ENCODE measurements at regions not wholly inside any gene's neighbourhood (a gene's known extent, or its start where the extent isn't known, plus 50 kb on each side); places are given as distances from the start of the nearest gene placed in this dataset.

DNA sequence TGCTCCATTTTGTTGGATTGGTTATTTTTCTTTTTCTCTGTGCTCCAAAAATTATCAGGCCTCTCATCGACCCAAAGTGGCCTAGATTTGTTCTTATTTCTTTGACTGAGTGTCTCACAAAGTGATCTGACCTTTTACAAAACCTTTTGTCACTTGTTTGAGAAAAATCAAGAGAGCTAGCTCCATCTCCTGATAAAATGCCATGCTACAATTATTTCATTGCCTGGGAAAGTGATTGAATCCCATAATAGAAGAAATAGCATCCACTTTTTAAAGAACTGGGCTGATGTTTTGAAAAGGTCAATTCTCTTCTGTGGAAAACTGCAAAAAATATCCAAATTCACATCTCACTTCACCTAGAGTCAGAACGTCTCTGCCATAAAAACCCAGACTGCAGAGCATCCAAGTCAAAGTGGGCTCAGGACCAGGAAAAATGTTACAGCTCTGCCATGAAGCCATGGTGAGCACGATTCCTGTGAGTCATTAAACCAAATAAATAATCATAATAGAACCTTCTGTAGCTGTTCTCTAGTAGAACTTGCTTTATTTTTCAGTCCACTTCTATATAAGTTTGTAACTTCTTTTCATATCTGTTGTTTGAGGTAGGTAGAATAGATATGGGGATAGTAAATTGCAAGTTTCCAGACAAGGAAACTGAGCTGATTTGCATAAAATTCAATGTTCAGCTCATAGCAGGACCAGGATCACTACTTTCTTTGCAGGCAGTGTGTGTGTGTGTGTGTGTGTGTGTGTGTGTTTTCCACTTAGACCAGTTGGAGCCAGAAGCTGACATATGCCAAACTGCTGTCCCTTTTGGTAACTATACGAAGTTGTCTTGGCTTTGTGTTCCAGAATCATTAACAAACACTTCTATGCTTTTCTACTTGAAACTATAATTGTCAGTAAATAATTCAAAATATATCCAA lies 632.5 kb upstream of the ANKRD30A start:
- H3K9me3 ChIP-seq (ENCODE audit: insufficient read depth in 2 of 2, low read depth in 1 of 2, low read length in 1 of 2): no peaks in the 10 kb centered on the region
- no peak overlapping the region for H2BK12ac ChIP-seq (ENCODE audit: low read depth, low read length)
- H2BK15ac ChIP-seq (ENCODE audit: low read length): no peak overlapping the region
- H3K36me3 ChIP-seq (ENCODE audit: control insufficient read depth in 2 of 4, insufficient read depth in 4 of 4, low read length in 3 of 4): no peaks in the 10 kb centered on the region
- H2BK120ac ChIP-seq (replicated peaks; ENCODE audit: low read depth, low read length): no peak overlapping the region
- H3K23me2 ChIP-seq (ENCODE audit: low read depth, low read length): no peaks in the 10 kb centered on the region
- no peak overlapping the region for H2AFZ ChIP-seq (ENCODE audit: low read length)
- TF ChIP-seq SAP30 (IDR thresholded peaks at IDR 0.05; ENCODE audit: insufficient read depth, insufficient replicate concordance, low read length): no peak
- no peak for TF ChIP-seq RBBP5 (IDR thresholded peaks at IDR 0.05; ENCODE audit: borderline replicate concordance, low read depth, low read length)
- TF ChIP-seq CBX5 (IDR thresholded peaks at IDR 0.05; ENCODE audit: low read depth, low read length): no peak
- no peak overlapping the region for H3K23ac ChIP-seq (ENCODE audit: insufficient read length)
- no peak overlapping the region for H4K8ac ChIP-seq (ENCODE audit: extremely low read depth, insufficient read depth, low read length)
- H3K14ac ChIP-seq (ENCODE audit: insufficient read length): no peak overlapping the region
- no peak overlapping the region for H4K5ac ChIP-seq (ENCODE audit: insufficient read length, low read depth, low read length)
- H3K4ac ChIP-seq (replicated peaks; ENCODE audit: insufficient read length, low read depth, low read length): no peak overlapping the region
- no peaks in the 10 kb centered on the region for H3K79me2 ChIP-seq (ENCODE audit: control insufficient read depth in 1 of 2, insufficient read depth in 2 of 2, low read length in 2 of 2)
- peaks cover 0 to 1% (median 0%) of the 10 kb centered on the region in 4 experiments; a peak in 1 of 7 replicates for H3K27me3 ChIP-seq (replicated peaks in 1 of 4; ENCODE audit: control insufficient read depth in 3 of 4, extremely low read depth in 1 of 4, insufficient read depth in 3 of 4, low read length in 3 of 4)
- H3K9ac ChIP-seq (replicated peaks in 1 of 4; ENCODE audit: extremely low read depth in 1 of 4, low read depth in 3 of 4, low read length in 3 of 4): no peak overlapping the region
- 90% methylated on average over 4 of the region's 4 CpGs; no CpG with 5 or more reads in 1 of the 2 experiments for WGBS, 2 experiments (ENCODE audit: extremely low coverage in 1 of 2, insufficient coverage in 1 of 2, insufficient read length in 1 of 2, insufficient replicate concordance in 2 of 2, low coverage in 1 of 2, low lambda C conversion rate in 2 of 2, missing lambda C conversion rate in 1 of 2)
- H3K18ac ChIP-seq (ENCODE audit: extremely low read depth, low read length): no peak overlapping the region
- H3K4me1 ChIP-seq (replicated peaks in 1 of 4; ENCODE audit: control insufficient read depth in 3 of 4, insufficient read depth in 4 of 4, low read length in 3 of 4): no peaks in the 10 kb centered on the region; a peak in 1 of 7 replicates
- DNase-seq (ENCODE audit: low read depth in 1 of 2, low spot score in 2 of 2): no peak
- no peak for FAIRE-seq
- no peak overlapping the region for H3K27ac ChIP-seq (ENCODE audit: low read depth, low read length)
- no peak overlapping the region for H3K4me3 ChIP-seq (ENCODE audit: extremely low read depth in 1 of 4, insufficient read depth in 2 of 4, low read depth in 3 of 4, low read length in 4 of 4)
- H2BK20ac ChIP-seq (ENCODE audit: low read length): no peak overlapping the region
- no peak overlapping the region for H3K56ac ChIP-seq (replicated peaks; ENCODE audit: insufficient read length, low read depth, low read length)
- no peak overlapping the region for H2AK5ac ChIP-seq (ENCODE audit: low read depth, low read length)
- H3K79me1 ChIP-seq (ENCODE audit: low read depth, low read length): no peaks in the 10 kb centered on the region
- CTCF ChIA-PET (ENCODE audit: partially characterized antibody): no interaction called here
- H2BK5ac ChIP-seq (ENCODE audit: low read depth, low read length): no peak overlapping the region
- no peak overlapping the region for H3K4me2 ChIP-seq (ENCODE audit: insufficient read depth in 1 of 2, low read depth in 2 of 2, low read length in 2 of 2)
- H4K20me1 ChIP-seq (replicated peaks in 1 of 2; ENCODE audit: control insufficient read depth in 1 of 2, insufficient read depth in 2 of 2, low read length in 2 of 2): no peaks in the 10 kb centered on the region
- POLR2A ChIA-PET (ENCODE audit: partially characterized antibody): no interaction called here
- no peak overlapping the region for H4K91ac ChIP-seq (replicated peaks; ENCODE audit: insufficient read length, low read length)
